Mucosa of rectum (tissue), 2 donors: ENCODE measurements at regions not wholly inside any gene's neighbourhood (a gene's known extent, or its start where the extent isn't known, plus 50 kb on each side); places are given as distances from the start of the nearest gene placed in this dataset.

Experiments
- H3K27ac ChIP-seq, 2 donors: one replicate each; pipeline ENCODE4 v1.7.0; 2013; ENCODE audit warnings: inconsistent platforms in 2 of 2, low read depth in 2 of 2, low read length in 2 of 2
- H3K27me3 ChIP-seq, 2 donors: one replicate each; pipeline ENCODE4 v1.7.0; 2013; ENCODE audit warnings: low read length in 2 of 2; ENCODE audit not compliant: control insufficient read depth in 2 of 2, insufficient read depth in 2 of 2
- H3K36me3 ChIP-seq, 2 donors: one replicate each; pipeline ENCODE4 v1.7.0; 2013; ENCODE audit warnings: low read length in 2 of 2; ENCODE audit not compliant: control insufficient read depth in 2 of 2, insufficient read depth in 2 of 2
- H3K4me1 ChIP-seq, 2 donors: one replicate each; pipeline ENCODE4 v1.7.0; 2013; ENCODE audit warnings: low read length in 2 of 2, mild to moderate bottlenecking in 1 of 2; ENCODE audit not compliant: control insufficient read depth in 2 of 2, insufficient read depth in 2 of 2
- H3K4me3 ChIP-seq, 2 donors: one replicate each; pipeline ENCODE4 v1.7.0; 2013; ENCODE audit warnings: low read length in 2 of 2
- H3K9ac ChIP-seq, 2 donors: one replicate each; pipeline ENCODE4 v1.7.0; 2013; ENCODE audit warnings: low read length in 2 of 2, low read depth in 1 of 2, mild to moderate bottlenecking in 1 of 2
- H3K9me3 ChIP-seq, 2 donors: one replicate each; pipeline ENCODE4 v1.7.0; 2013; ENCODE audit warnings: low read length in 2 of 2; ENCODE audit not compliant: control insufficient read depth in 2 of 2
- donor health status: healthy.
- donor health status: Normal muscosa, but diverticular disease.

GRCh38 chr1:244171241-244171985 is 120.3 kb downstream of the ZBTB18 start:
- no peaks in the 10 kb centered on the region for H3K4me1 ChIP-seq
- H3K4me3 ChIP-seq, result no peak overlapping the region
- no peak overlapping the region for H3K27ac ChIP-seq
- H3K27me3 ChIP-seq, result no peaks in the 10 kb centered on the region
- no peaks in the 10 kb centered on the region for H3K36me3 ChIP-seq
- no peaks in the 10 kb centered on the region for H3K9me3 ChIP-seq
- no peak overlapping the region for H3K9ac ChIP-seq

GRCh38 chr1:244173240-244173639 is 122.2 kb downstream of the ZBTB18 start:
- Histone ChIP-seq H3K27me3 (no peaks in the 10 kb centered on the region), H3K9ac (no peak overlapping the region), H3K36me3 (no peaks in the 10 kb centered on the region), H3K27ac (no peak overlapping the region), H3K9me3 (no peaks in the 10 kb centered on the region), H3K4me1 (no peaks in the 10 kb centered on the region), H3K4me3 (no peak overlapping the region)

GRCh38 chr1:244173769-244174168 is 122.7 kb downstream of the ZBTB18 start:
- Histone ChIP-seq H3K36me3 (no peaks in the 10 kb centered on the region), H3K4me1 (no peaks in the 10 kb centered on the region), H3K27ac (no peak overlapping the region), H3K9ac (no peak overlapping the region), H3K27me3 (no peaks in the 10 kb centered on the region), H3K4me3 (no peak overlapping the region), H3K9me3 (no peaks in the 10 kb centered on the region)

GRCh38 chr1:244174922-244175521 is 123.9 kb downstream of the ZBTB18 start:
- H3K4me3 ChIP-seq, result no peak overlapping the region
- no peak overlapping the region for H3K9ac ChIP-seq
- no peak overlapping the region for H3K27ac ChIP-seq
- H3K27me3 ChIP-seq, result no peaks in the 10 kb centered on the region
- H3K9me3 ChIP-seq, result no peaks in the 10 kb centered on the region
- H3K36me3 ChIP-seq, result no peaks in the 10 kb centered on the region
- H3K4me1 ChIP-seq, result no peaks in the 10 kb centered on the region

GRCh38 chr1:244176201-244176600 is 125.1 kb downstream of the ZBTB18 start:
- no peaks in the 10 kb centered on the region for H3K27me3 ChIP-seq
- H3K9me3 ChIP-seq, result no peaks in the 10 kb centered on the region
- H3K36me3 ChIP-seq, result no peaks in the 10 kb centered on the region
- H3K4me3 ChIP-seq, result no peak overlapping the region
- H3K4me1 ChIP-seq, result no peaks in the 10 kb centered on the region
- no peak overlapping the region for H3K27ac ChIP-seq
- H3K9ac ChIP-seq, result no peak overlapping the region

GRCh38 chr1:244180256-244180655 is 129.2 kb downstream of the ZBTB18 start:
- Histone ChIP-seq H3K27ac (no peak overlapping the region), H3K9me3 (no peaks in the 10 kb centered on the region), H3K36me3 (no peaks in the 10 kb centered on the region), H3K27me3 (no peaks in the 10 kb centered on the region), H3K4me1 (no peaks in the 10 kb centered on the region), H3K4me3 (no peak overlapping the region), H3K9ac (no peak overlapping the region)

- H3K36me3 ChIP-seq, result no peaks in the 10 kb centered on the region
- no peak overlapping the region for H3K4me3 ChIP-seq
- H3K9ac ChIP-seq, result no peak overlapping the region
- H3K9me3 ChIP-seq, result no peaks in the 10 kb centered on the region
- H3K27me3 ChIP-seq, result no peaks in the 10 kb centered on the region
- H3K4me1 ChIP-seq, result no peaks in the 10 kb centered on the region
- H3K27ac ChIP-seq, result no peak overlapping the region
Measured at GRCh38 chr1:244181867-244182266, 130.8 kb downstream of the ZBTB18 start.

GRCh38 chr1:244183037-244183436 is 132.0 kb downstream of the ZBTB18 start:
- H3K4me1 ChIP-seq, result no peaks in the 10 kb centered on the region
- no peaks in the 10 kb centered on the region for H3K27me3 ChIP-seq
- H3K9ac ChIP-seq, result no peak overlapping the region
- H3K9me3 ChIP-seq, result no peaks in the 10 kb centered on the region
- H3K36me3 ChIP-seq, result no peaks in the 10 kb centered on the region
- no peak overlapping the region for H3K4me3 ChIP-seq
- no peak overlapping the region for H3K27ac ChIP-seq

- H3K27ac ChIP-seq, result no peak overlapping the region
- H3K27me3 ChIP-seq, result no peaks in the 10 kb centered on the region
- no peaks in the 10 kb centered on the region for H3K9me3 ChIP-seq
- H3K9ac ChIP-seq, result no peak overlapping the region
- H3K4me1 ChIP-seq, result no peaks in the 10 kb centered on the region
- no peak overlapping the region for H3K4me3 ChIP-seq
- no peaks in the 10 kb centered on the region for H3K36me3 ChIP-seq
Measured at GRCh38 chr1:244186372-244186771, 135.3 kb downstream of the ZBTB18 start.

GRCh38 chr1:244187310-244187709 is 136.2 kb downstream of the ZBTB18 start:
- Histone ChIP-seq H3K27ac (no peak overlapping the region), H3K4me3 (no peak overlapping the region), H3K9me3 (no peaks in the 10 kb centered on the region), H3K9ac (no peak overlapping the region), H3K27me3 (no peaks in the 10 kb centered on the region), H3K36me3 (no peaks in the 10 kb centered on the region), H3K4me1 (no peaks in the 10 kb centered on the region)
